Liver (tissue), 3 donors: ENCODE measurements at regions not wholly inside any gene's neighbourhood (a gene's known extent, or its start where the extent isn't known, plus 50 kb on each side); places are given as distances from the start of the nearest gene placed in this dataset.

Source experiments
- CTCF ChIP-seq: fragments of 150-350 bp; IDR thresholded peaks from 2 replicates; pipeline ENCODE4 v1.5.1; 2017; ENCODE audit warnings: improper control_type of control experiment, low read depth, low read length; ENCODE audit not compliant: missing input control
- RAD21 ChIP-seq, 2 donors: IDR thresholded peaks; 2 replicates each; pipeline ENCODE4 v1.6.1; 2016; ENCODE audit warnings: antibody characterized with exemption in 2 of 2, mild to moderate bottlenecking in 2 of 2
- donor health status: healthy.
- donor health status: healthy.

- TF ChIP-seq RAD21 (IDR thresholded peaks at IDR 0.05) (no peak), CTCF (no peak)
Observed at GRCh38 chr10:62996516-62996915, 136.6 kb upstream of the NRBF2 start.
